ENCODE measurements at regions not wholly inside any gene's neighbourhood (a gene's known extent, or its start where the extent isn't known, plus 50 kb on each side); places are given as distances from the start of the nearest gene placed in this dataset.

GRCh38 chr2:53058526-53058925, 709.1 kb upstream of the CHAC2 start:
- no peak for TF ChIP-seq GLIS1 (tag by site-specific recombination; IDR thresholded peaks at IDR 0.05)
- TF ChIP-seq, protein P1, sequence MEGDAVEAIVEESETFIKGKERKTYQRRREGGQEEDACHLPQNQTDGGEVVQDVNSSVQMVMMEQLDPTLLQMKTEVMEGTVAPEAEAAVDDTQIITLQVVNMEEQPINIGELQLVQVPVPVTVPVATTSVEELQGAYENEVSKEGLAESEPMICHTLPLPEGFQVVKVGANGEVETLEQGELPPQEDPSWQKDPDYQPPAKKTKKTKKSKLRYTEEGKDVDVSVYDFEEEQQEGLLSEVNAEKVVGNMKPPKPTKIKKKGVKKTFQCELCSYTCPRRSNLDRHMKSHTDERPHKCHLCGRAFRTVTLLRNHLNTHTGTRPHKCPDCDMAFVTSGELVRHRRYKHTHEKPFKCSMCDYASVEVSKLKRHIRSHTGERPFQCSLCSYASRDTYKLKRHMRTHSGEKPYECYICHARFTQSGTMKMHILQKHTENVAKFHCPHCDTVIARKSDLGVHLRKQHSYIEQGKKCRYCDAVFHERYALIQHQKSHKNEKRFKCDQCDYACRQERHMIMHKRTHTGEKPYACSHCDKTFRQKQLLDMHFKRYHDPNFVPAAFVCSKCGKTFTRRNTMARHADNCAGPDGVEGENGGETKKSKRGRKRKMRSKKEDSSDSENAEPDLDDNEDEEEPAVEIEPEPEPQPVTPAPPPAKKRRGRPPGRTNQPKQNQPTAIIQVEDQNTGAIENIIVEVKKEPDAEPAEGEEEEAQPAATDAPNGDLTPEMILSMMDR (tag by site-specific recombination; IDR thresholded peaks at IDR 0.05): no peak
- no peak for TF ChIP-seq ZNF423 (tag by site-specific recombination; IDR thresholded peaks at IDR 0.05)
- TF ChIP-seq ATF2 (tag by site-specific recombination; IDR thresholded peaks at IDR 0.05; ENCODE audit: low read depth): no peak
- TF ChIP-seq, protein P2, sequence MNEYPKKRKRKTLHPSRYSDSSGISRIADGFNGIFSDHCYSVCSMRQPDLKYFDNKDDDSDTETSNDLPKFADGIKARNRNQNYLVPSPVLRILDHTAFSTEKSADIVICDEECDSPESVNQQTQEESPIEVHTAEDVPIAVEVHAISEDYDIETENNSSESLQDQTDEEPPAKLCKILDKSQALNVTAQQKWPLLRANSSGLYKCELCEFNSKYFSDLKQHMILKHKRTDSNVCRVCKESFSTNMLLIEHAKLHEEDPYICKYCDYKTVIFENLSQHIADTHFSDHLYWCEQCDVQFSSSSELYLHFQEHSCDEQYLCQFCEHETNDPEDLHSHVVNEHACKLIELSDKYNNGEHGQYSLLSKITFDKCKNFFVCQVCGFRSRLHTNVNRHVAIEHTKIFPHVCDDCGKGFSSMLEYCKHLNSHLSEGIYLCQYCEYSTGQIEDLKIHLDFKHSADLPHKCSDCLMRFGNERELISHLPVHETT (tag by site-specific recombination; IDR thresholded peaks at IDR 0.05): no peak
- no peak for TF ChIP-seq REST (tag by site-specific recombination; IDR thresholded peaks at IDR 0.05)
